ENCODE measurements at regions not wholly inside any gene's neighbourhood (a gene's known extent, or its start where the extent isn't known, plus 50 kb on each side); places are given as distances from the start of the nearest gene placed in this dataset.

- no peak for TF ChIP-seq E4F1 (IDR thresholded peaks at IDR 0.05; ENCODE audit: borderline replicate concordance, partially characterized antibody)
- TF ChIP-seq HDAC6 (IDR thresholded peaks at IDR 0.05; ENCODE audit: unreplicated experiment), result no peak
- no peak for TF ChIP-seq GABPA (IDR thresholded peaks at IDR 0.05; ENCODE audit: low read depth)
These were observed 64.9 kb upstream of the RELN start (continued) for GRCh38 chr7:104054362-104054761.

- H3K79me2 ChIP-seq (ENCODE audit: control insufficient read depth, insufficient read depth, low read length), result no peaks in the 10 kb centered on the region
- no peak for DNase-seq (ENCODE audit: low read depth, low spot score)
- in situ Hi-C loops (cut with MboI), result no loop called here
- no peak overlapping the region for H2AFZ ChIP-seq (ENCODE audit: control insufficient read depth, low read depth, low read length)
- no peaks in the 10 kb centered on the region for H3K9me3 ChIP-seq (replicated peaks; ENCODE audit: control insufficient read depth, insufficient read depth, low read length)
- no peaks in the 10 kb centered on the region for H3K27me3 ChIP-seq (replicated peaks in 1 of 2; ENCODE audit: control insufficient read depth in 2 of 2, insufficient read depth in 2 of 2, low read length in 1 of 2)
- H3K36me3 ChIP-seq (ENCODE audit: control insufficient read depth in 2 of 2, insufficient read depth in 2 of 2, low read length in 1 of 2), result no peaks in the 10 kb centered on the region
- SMC1A ChIA-PET (ENCODE audit: uncharacterized antibody, unreplicated experiment), result interaction anchor here (0.6 kb wide), 1 partner anchor 21 kb away, joined by 3 read pairs; no protein-coding TSS in a partner anchor
- WGBS (ENCODE audit: insufficient coverage, insufficient replicate concordance, low lambda C conversion rate, missing lambda C conversion rate), result 2% methylated on average over 3 of the region's 3 CpGs
- POLR2A ChIA-PET, result no interaction called here
- H4K20me1 ChIP-seq (ENCODE audit: control insufficient read depth, insufficient read depth), result no peaks in the 10 kb centered on the region
- BruUV-seq (replicated peaks), result no TSS peak
- intact Hi-C loops (cut with micrococcal nuclease; ENCODE audit: unreplicated experiment), result no loop called here
- no peak overlapping the region for H3K4me3 ChIP-seq
- H3K9ac ChIP-seq (ENCODE audit: control insufficient read depth, insufficient read depth, low read length), result no peak overlapping the region
- no peak overlapping the region for H3K4me2 ChIP-seq (ENCODE audit: control insufficient read depth, insufficient read depth)
- FAIRE-seq, result no peak
- no peak overlapping the region for H3K27ac ChIP-seq (ENCODE audit: control insufficient read depth, insufficient read depth)
- ATAC-seq, result no peak
- RAD21 ChIA-PET (ENCODE audit: unreplicated experiment), result no interaction called here
- no peak for TF ChIP-seq NFYB (IDR thresholded peaks at IDR 0.05; ENCODE audit: insufficient read depth, low read depth, low read length)
- no peak for TF ChIP-seq MYB (IDR thresholded peaks at IDR 0.05; ENCODE audit: borderline replicate concordance, low read depth, low read length)
- TF ChIP-seq ZNF384 (IDR thresholded peaks at IDR 0.05; ENCODE audit: borderline replicate concordance, low read depth, low read length), result no peak
- TF ChIP-seq PKNOX1 (IDR thresholded peaks at IDR 0.05), result no peak
- TF ChIP-seq ZSCAN29 (IDR thresholded peaks at IDR 0.05), result no peak
- no peak for TF ChIP-seq RAD51 (IDR thresholded peaks at IDR 0.05)
- no peak for TF ChIP-seq STAT3 (IDR thresholded peaks at IDR 0.05; ENCODE audit: low read depth, low read length)
- TF ChIP-seq SIX5 (IDR thresholded peaks at IDR 0.05; ENCODE audit: low read depth, low read length, severe bottlenecking), result no peak
- TF ChIP-seq POLR2A (IDR thresholded peaks at IDR 0.05; ENCODE audit: low read depth, low read length), result no peak
- TF ChIP-seq KLF5 (IDR thresholded peaks at IDR 0.05; ENCODE audit: partially characterized antibody), result no peak
- no peak for TF ChIP-seq GATAD2B (conservative IDR thresholded peaks at IDR 0.05; ENCODE audit: low read depth)
- TF ChIP-seq ZBTB33 (IDR thresholded peaks at IDR 0.05), result no peak
- TF ChIP-seq ZBTB11 (CRISPR knock-in tag; IDR thresholded peaks at IDR 0.05), result no peak
- no peaks in the 10 kb centered on the region for H3K4me1 ChIP-seq (ENCODE audit: control insufficient read depth, insufficient read depth, low read length)
- CTCF ChIA-PET, result no interaction called here
These were observed 63.5 kb upstream of the RELN start for GRCh38 chr7:104052979-104053378.
